ENCODE measurements at regions not wholly inside any gene's neighbourhood (a gene's known extent, or its start where the extent isn't known, plus 50 kb on each side); places are given as distances from the start of the nearest gene placed in this dataset.

DNA sequence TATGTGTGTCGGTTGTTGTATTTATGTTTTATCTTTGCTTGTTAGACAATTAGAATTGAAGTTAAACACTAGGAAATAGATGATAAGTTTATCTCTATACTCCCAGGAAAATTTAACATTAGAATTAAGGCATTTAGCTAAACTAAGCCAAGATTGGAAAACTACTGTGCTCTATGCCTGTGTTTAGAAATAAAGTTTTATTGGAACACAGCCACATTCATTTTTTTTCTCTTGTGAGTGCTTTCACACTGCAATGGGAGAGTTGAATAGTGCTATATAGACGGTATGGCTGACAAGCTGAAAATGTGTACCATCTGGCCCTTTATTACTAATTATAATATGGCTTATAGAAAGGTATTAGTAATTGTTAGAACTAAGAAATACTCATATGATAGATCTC lies 186.7 kb upstream of the NUDT6 start:
- Histone ChIP-seq H3K4me3 (no peak overlapping the region), H3K4me1 (peaks cover 8 to 43% (median 40%) of the 10 kb centered on the region in 4 donors), H3K36me3 (peaks cover 0 to 10% (median 0%) of the 10 kb centered on the region in 4 donors), H3K27me3 (no peaks in the 10 kb centered on the region), H3K9me3 (no peaks in the 10 kb centered on the region), H3K27ac (replicated peaks in 1 of 4) (no peak overlapping the region)
- DNase-seq (ENCODE audit: extremely low spot score): no peak
- intact Hi-C loops (cut with DNase I): loop anchor here (10.0 kb wide), 2 partner anchors 556 to 1006 kb away; no protein-coding TSS in a partner anchor
- no peak for TF ChIP-seq POLR2A (IDR thresholded peaks at IDR 0.05; ENCODE audit: low read depth)
- no peak for TF ChIP-seq POLR2AphosphoS5 (IDR thresholded peaks at IDR 0.05)
- TF ChIP-seq EP300 (IDR thresholded peaks at IDR 0.05): no peak
- TF ChIP-seq, protein P1, sequence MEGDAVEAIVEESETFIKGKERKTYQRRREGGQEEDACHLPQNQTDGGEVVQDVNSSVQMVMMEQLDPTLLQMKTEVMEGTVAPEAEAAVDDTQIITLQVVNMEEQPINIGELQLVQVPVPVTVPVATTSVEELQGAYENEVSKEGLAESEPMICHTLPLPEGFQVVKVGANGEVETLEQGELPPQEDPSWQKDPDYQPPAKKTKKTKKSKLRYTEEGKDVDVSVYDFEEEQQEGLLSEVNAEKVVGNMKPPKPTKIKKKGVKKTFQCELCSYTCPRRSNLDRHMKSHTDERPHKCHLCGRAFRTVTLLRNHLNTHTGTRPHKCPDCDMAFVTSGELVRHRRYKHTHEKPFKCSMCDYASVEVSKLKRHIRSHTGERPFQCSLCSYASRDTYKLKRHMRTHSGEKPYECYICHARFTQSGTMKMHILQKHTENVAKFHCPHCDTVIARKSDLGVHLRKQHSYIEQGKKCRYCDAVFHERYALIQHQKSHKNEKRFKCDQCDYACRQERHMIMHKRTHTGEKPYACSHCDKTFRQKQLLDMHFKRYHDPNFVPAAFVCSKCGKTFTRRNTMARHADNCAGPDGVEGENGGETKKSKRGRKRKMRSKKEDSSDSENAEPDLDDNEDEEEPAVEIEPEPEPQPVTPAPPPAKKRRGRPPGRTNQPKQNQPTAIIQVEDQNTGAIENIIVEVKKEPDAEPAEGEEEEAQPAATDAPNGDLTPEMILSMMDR (IDR thresholded peaks at IDR 0.05): no peak
- 80% methylated on average over 2 of the region's 2 CpGs for WGBS

DNA sequence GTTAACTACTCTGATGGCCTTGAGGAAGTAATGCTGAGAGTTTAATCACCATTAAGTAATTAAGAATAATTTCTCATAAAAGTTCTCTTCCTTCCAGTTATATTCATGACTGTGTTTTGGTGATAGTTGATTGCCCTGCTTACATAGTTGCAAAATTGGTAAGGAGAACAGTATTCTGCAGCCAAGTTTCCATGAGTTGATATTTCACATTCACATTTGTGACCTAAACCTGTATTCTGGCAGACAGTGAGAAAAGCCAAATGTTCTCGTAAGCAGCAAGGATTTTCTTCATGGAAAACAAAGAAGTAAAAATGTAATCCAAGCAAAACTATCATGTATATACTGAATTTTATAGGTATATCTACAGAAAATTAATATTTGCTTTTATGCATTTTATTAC lies 187.8 kb upstream of the NUDT6 start:
- 33% methylated on average over 1 of the region's 1 CpG for WGBS
- intact Hi-C loops (cut with DNase I): no loop called here
- TF ChIP-seq POLR2AphosphoS5 (IDR thresholded peaks at IDR 0.05) (peak in 1 of 2 donors; percentile 67), EP300 (IDR thresholded peaks at IDR 0.05) (no peak), POLR2A (IDR thresholded peaks at IDR 0.05; ENCODE audit: low read depth) (no peak)
- TF ChIP-seq, protein P1 (IDR thresholded peaks at IDR 0.05): no peak
- Histone ChIP-seq H3K36me3 (peaks cover 0 to 10% (median 0%) of the 10 kb centered on the region in 4 donors), H3K27ac (replicated peaks in 1 of 4) (peak overlapping the region; percentile 44 to 61 (median 48)), H3K27me3 (no peaks in the 10 kb centered on the region), H3K4me1 (peaks cover 8 to 34% (median 31%) of the 10 kb centered on the region in 4 donors), H3K9me3 (no peaks in the 10 kb centered on the region), H3K4me3 (no peak overlapping the region)
- no peak for DNase-seq (ENCODE audit: extremely low spot score)

DNA sequence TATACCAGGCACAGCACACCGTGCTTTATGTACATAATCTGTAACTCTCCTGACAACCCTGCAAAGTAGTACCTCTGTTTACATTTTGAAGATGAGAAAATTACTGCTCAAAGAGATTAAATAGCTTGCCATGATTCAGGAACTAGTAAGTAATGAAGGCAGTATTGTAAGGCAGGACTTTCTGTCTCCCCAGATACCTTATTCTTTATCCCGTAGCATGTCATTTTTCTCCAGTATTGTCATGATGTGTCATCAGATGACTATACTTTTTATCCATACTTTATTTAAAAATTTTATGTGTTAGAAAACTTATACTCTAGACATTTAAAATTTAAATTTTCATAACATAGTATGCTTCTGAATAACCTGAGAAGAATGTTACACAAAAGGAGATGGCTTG lies 188.3 kb upstream of the NUDT6 start:
- WGBS: 43% methylated on average over 2 of the region's 2 CpGs
- Histone ChIP-seq H3K36me3 (peaks cover 0 to 10% (median 0%) of the 10 kb centered on the region in 4 donors), H3K9me3 (no peaks in the 10 kb centered on the region), H3K27me3 (no peaks in the 10 kb centered on the region), H3K27ac (replicated peaks in 1 of 4) (peak overlapping the region; percentile 44 to 61 (median 48)), H3K4me3 (no peak overlapping the region), H3K4me1 (peaks cover 8 to 34% (median 31%) of the 10 kb centered on the region in 4 donors)
- TF ChIP-seq POLR2AphosphoS5 (IDR thresholded peaks at IDR 0.05) (no peak), EP300 (IDR thresholded peaks at IDR 0.05) (no peak), POLR2A (IDR thresholded peaks at IDR 0.05; ENCODE audit: low read depth) (no peak)
- TF ChIP-seq, protein P1 (IDR thresholded peaks at IDR 0.05): no peak
- DNase-seq (ENCODE audit: extremely low spot score): no peak
- intact Hi-C loops (cut with DNase I): no loop called here

DNA sequence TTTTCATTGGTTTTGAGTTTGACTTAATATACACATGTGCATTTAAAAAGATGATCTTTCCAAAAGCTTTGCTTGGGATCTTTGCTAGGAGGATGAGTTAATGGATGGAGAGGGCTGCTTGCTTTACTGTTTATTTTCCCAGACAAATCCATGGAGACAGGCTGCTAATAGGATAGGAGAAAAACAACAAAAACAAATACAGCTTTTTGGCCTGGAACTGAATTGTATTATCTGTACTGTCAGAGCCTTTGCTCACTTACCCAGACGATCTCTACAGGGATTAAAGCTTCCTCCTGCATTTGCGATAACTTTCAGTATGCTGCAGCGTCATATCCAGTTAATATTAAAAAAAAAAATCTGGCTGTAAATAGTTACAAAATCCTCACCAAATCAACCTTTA lies 190.8 kb upstream of the NUDT6 start:
- Histone ChIP-seq H3K27me3 (no peaks in the 10 kb centered on the region), H3K27ac (replicated peaks in 1 of 4) (no peak overlapping the region), H3K4me1 (peaks cover 8 to 41% (median 35%) of the 10 kb centered on the region in 4 donors), H3K9me3 (no peaks in the 10 kb centered on the region), H3K36me3 (no peaks in the 10 kb centered on the region), H3K4me3 (no peak overlapping the region)
- no peak for DNase-seq (ENCODE audit: extremely low spot score)
- intact Hi-C loops (cut with DNase I): no loop called here
- 62% methylated on average over 3 of the region's 3 CpGs for WGBS
- no peak for TF ChIP-seq EP300 (IDR thresholded peaks at IDR 0.05)
- no peak for TF ChIP-seq POLR2AphosphoS5 (IDR thresholded peaks at IDR 0.05)
- TF ChIP-seq, protein P1 (IDR thresholded peaks at IDR 0.05): no peak
- TF ChIP-seq POLR2A (IDR thresholded peaks at IDR 0.05; ENCODE audit: low read depth): no peak

Measured in esophagus muscularis mucosa (tissue), 4 donors.